Heart left ventricle (tissue), 16 donors: ENCODE measurements at regions not wholly inside any gene's neighbourhood (a gene's known extent, or its start where the extent isn't known, plus 50 kb on each side); places are given as distances from the start of the nearest gene placed in this dataset.

ENCODE experiments used
- ATAC-seq, 4 donors: fragments of 200-7000 bp; cut with Tn5 transposase; one replicate each; pipeline ENCODE4 v1.9.1; 2020 to 2022; ENCODE audit warnings: moderate library complexity in 4 of 4, mild to moderate bottlenecking in 3 of 4, moderate number of reproducible peaks in 1 of 4
- DNase-seq, 5 donors: peaks; one replicate each; pipeline ENCODE4 v3.0.0-alpha.2; 2020
- H3K27ac ChIP-seq, 12 donors: fragments of 200-600 bp; sonication (generic) in 4 of 12; one replicate each; pipeline versions ENCODE4 v1.5.0 to v1.8.0; 2016 to 2022; ENCODE audit warnings: mild to moderate bottlenecking in 2 of 12
- H3K27me3 ChIP-seq, 9 donors: fragments of 200-600 bp; sonication (generic) in 2 of 9; one replicate each; pipeline versions ENCODE4 v1.5.1 to v1.8.0; 2016 to 2022; ENCODE audit warnings: mild to moderate bottlenecking in 3 of 9
- H3K36me3 ChIP-seq, 9 donors: fragments of 200-600 bp; sonication (generic) in 2 of 9; one replicate each; pipeline versions ENCODE4 v1.5.0 to v1.8.0; 2018 to 2022; ENCODE audit warnings: mild to moderate bottlenecking in 2 of 9
- H3K4me1 ChIP-seq, 12 donors: fragments of 200-600 bp; sonication (generic) in 4 of 12; one replicate each; pipeline versions ENCODE4 v1.5.0 to v1.8.0; 2016 to 2022; ENCODE audit warnings: mild to moderate bottlenecking in 3 of 12
- H3K4me3 ChIP-seq, 12 donors: fragments of 200-600 bp; sonication (generic) in 4 of 12; one replicate each; pipeline versions ENCODE4 v1.5.0 to v1.8.0; 2017 to 2022; ENCODE audit warnings: mild to moderate bottlenecking in 9 of 12, moderate library complexity in 4 of 12
- H3K9me3 ChIP-seq, 12 donors: fragments of 200-600 bp; sonication (generic) in 4 of 12; one replicate each; pipeline versions ENCODE4 v1.5.0 to v1.8.0; 2016 to 2022; ENCODE audit warnings: mild to moderate bottlenecking in 1 of 12
- POLR2A ChIP-seq, 2 donors: fragments of 450-650 bp; IDR thresholded peaks; one replicate each; pipeline ENCODE4 v1.6.1; 2017; ENCODE audit warnings: antibody characterized with exemption in 2 of 2, mild to moderate bottlenecking in 2 of 2, moderate library complexity in 2 of 2
- WGBS, 4 donors: extraction: QIAGEN DNeasy Blood & Tissue Kit in 2 of 4; methylation state at CpG; one replicate each; pipeline versions ENCODE4 v1.1.5 to v1.1.7; 2013 to 2018; 5-methylcytosine and 5-hydroxymethylcytosine counted together
- intact Hi-C, 10 donors: fragments of 100-400 bp; cut with DNase I; formaldehyde crosslinking; loops; one replicate each; pipeline versions ENCODE4 v1.11.1 to v1.14.2; 2022
- TF ChIP-seq, protein P1 (sequence below), 12 donors: fragments of 200-600 bp; sonication (generic) in 4 of 12; IDR thresholded peaks; one replicate each; pipeline versions ENCODE4 v1.5.0 to v1.8.0; 2018 to 2022; ENCODE audit warnings: antibody characterized with exemption in 12 of 12, mild to moderate bottlenecking in 5 of 12
- donor health status: ischemic (EF 13 %, LVEDD 7.1; RV severe dilation, severe dysfunction).
- donor health status: healthy with polysubstance abuse.
- donor health status: DM: no; HTN: yes; CAD: no.
- donor health status: DM: no; HTN: no; CAD: no.
- donor health status: ischemic (EF 25% LVEDD 6.9; RV normal size, moderate dysfunction).
- donor health status: ischemic (EF 25% LVEDD 5.7; RV mildly dilated, moderate dysfunction).
- donor health status: healthy.
- donor health status: DM: yes; HTN: yes; CAD: no.
- donor health status: ischemic (EF 35%, LVEDD 5.7; RV mildly dilated, moderate dysfunction).
- donor health status: nonischemic (EF 11% LVEDD 7.7; RV severe dilation, severe dysfunction).
- donor health status: DM: yes; HTN: yes; CAD: no.
- donor health status: PGD.
- donor health status: ischemic (EF 29% LVEDD 5.4; RV normal size, mild dysfunction).
- donor health status: nonischemic (EF 23%, LVEDD 6.1; RV moderate dilation, normal function).

DNA sequence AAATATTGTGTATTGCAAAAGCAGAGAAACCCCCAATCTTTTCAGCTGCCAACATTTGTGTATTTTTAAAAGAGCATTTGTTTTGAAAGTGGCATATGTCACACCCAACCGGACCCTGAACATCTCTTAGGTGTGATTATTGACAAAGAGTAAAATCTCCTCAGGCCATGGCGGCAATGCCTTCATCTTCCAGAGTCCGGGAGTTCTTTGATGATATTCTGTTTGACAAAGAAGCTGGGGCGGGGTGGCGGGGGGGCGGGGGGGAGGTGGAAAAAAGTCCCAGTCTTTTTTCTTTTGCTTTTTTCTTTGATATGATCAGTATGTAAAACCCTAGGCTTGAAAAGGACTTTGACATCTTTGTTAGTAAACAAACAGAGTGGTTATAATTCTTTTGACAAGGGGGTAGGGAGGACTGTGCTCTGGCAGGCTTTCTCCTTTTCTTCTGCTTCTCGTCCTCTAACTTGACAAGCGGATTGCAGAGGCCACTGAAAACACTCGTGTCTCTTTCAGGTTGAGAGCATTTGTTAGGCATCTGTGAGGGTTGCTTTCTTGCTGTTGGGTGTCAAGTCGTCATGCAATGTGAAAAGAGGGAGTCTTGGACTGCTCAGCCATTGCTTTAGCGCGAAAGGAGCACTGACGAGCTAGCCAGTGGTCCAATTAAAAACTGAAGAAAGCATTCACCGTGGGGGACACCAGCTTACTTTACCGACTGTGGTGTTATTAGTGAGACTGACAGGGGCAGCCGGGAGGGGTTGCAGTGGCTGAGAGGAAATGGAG, 243.2 kb downstream of the NSUN3 start:
- intact Hi-C loops: no loop called here
- no peak for DNase-seq
- Histone ChIP-seq H3K36me3 (no peaks in the 10 kb centered on the region), H3K4me1 (peaks cover 0 to 20% (median 6%) of the 10 kb centered on the region in 12 donors), H3K4me3 (no peak overlapping the region), H3K9me3 (no peaks in the 10 kb centered on the region), H3K27ac (peak overlapping the region in 1 of 12 donors; percentile 20), H3K27me3 (no peaks in the 10 kb centered on the region)
- WGBS, 4 donors: 60 to 71% (median 67%) methylated on average over 16 of the region's 16 CpGs
- no peak for TF ChIP-seq POLR2A (IDR thresholded peaks at IDR 0.05)
- TF ChIP-seq, protein P1, sequence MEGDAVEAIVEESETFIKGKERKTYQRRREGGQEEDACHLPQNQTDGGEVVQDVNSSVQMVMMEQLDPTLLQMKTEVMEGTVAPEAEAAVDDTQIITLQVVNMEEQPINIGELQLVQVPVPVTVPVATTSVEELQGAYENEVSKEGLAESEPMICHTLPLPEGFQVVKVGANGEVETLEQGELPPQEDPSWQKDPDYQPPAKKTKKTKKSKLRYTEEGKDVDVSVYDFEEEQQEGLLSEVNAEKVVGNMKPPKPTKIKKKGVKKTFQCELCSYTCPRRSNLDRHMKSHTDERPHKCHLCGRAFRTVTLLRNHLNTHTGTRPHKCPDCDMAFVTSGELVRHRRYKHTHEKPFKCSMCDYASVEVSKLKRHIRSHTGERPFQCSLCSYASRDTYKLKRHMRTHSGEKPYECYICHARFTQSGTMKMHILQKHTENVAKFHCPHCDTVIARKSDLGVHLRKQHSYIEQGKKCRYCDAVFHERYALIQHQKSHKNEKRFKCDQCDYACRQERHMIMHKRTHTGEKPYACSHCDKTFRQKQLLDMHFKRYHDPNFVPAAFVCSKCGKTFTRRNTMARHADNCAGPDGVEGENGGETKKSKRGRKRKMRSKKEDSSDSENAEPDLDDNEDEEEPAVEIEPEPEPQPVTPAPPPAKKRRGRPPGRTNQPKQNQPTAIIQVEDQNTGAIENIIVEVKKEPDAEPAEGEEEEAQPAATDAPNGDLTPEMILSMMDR (IDR thresholded peaks at IDR 0.05): no peak
- no peak for ATAC-seq

DNA sequence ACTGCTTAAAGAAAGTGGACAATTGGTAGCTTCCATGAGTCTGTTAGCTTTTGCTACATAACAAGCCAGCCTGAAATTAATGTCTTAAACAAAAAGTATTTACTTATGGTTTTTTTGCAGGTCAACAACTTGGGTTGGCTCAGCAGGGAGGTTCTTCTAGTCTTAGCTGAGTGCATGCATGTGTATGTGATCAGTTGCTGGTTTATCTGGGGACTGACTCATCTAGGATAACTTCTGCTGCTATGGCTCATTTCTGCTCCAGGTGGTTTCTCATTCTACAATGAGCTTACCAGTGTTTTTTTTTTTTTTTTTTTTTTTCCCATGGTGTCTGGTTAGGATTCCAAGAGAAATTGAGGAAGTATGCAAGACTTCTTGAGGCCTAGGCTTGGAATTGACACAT, 244.7 kb downstream of the NSUN3 start:
- H3K27me3 ChIP-seq: no peaks in the 10 kb centered on the region
- no peak overlapping the region for H3K27ac ChIP-seq
- ATAC-seq (no peak), DNase-seq (no peak)
- no peak overlapping the region for H3K4me3 ChIP-seq
- no peaks in the 10 kb centered on the region for H3K9me3 ChIP-seq
- intact Hi-C loops: no loop called here
- peaks cover 0 to 20% (median 6%) of the 10 kb centered on the region in 12 donors for H3K4me1 ChIP-seq
- H3K36me3 ChIP-seq: no peaks in the 10 kb centered on the region
- TF ChIP-seq, protein P1 (IDR thresholded peaks at IDR 0.05): no peak
- no peak for TF ChIP-seq POLR2A (IDR thresholded peaks at IDR 0.05)

DNA sequence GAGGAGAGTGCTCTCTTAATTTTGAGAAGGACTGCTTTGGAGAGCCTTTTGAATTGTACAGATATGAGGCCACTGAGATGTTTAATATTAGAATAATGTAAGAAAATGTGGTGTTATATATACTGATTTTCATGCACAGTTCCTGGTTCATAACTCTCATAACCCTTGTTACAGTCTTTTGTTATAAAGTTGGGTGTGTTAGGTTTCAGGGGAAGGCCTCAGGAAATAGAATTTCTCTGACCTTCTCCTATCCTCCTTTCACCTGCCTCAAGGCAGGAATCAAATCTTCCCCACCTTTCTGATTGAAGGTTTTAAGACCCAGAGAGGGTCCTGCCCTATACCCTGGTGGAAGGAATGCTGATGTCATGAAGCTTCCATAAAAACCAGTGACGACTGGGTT, 245.9 kb downstream of the NSUN3 start:
- Histone ChIP-seq H3K4me3 (no peak overlapping the region), H3K36me3 (no peaks in the 10 kb centered on the region), H3K27ac (no peak overlapping the region), H3K9me3 (no peaks in the 10 kb centered on the region), H3K27me3 (no peaks in the 10 kb centered on the region), H3K4me1 (peaks cover 0 to 18% (median 5%) of the 10 kb centered on the region in 12 donors)
- TF ChIP-seq, protein P1 (IDR thresholded peaks at IDR 0.05): no peak
- no peak for TF ChIP-seq POLR2A (IDR thresholded peaks at IDR 0.05)
- no peak for DNase-seq
- ATAC-seq: no peak
- intact Hi-C loops: no loop called here
- 67 to 83% (median 72%) methylated on average over 1 of the region's 1 CpG for WGBS, 4 donors

DNA sequence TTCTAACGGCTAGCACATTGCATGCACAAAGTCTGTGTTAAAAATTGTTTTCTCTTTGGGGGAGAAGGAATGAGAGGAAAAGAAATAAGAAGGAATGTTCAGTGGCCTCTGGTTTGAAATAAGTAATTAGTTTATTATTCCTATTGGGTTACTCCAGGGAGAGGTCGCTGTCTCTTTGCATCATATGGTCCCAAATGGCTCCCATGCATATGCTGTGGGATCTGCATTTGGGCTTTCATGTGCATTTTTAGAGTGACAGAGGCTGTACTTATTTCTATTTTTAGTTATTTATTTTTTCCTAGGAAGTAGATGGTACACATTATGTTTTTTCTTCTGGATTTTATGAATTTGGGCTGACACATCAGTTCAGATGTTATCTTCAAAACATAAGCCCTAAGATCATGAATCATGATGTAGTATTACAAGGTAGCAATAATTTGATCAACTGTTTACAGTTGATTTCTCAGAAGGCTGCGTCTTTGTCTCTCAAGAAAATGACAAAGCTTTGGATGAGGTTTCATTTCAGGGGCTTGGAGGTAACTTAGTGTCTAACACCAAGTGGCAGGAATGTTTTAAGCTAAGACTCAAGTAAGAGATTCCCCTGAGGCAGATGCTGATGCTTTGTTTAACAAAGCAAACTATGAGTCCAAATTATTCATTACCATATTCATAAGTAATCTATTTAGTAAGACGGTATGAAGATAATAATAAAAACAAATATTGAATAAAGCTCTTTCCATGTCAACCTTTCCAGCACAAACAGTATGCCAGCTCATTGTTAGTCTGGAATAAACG, 247.7 kb downstream of the NSUN3 start:
- DNase-seq (no peak), ATAC-seq (no peak)
- intact Hi-C loops: no loop called here
- H3K36me3 ChIP-seq: no peaks in the 10 kb centered on the region
- no peak for TF ChIP-seq POLR2A (IDR thresholded peaks at IDR 0.05)
- TF ChIP-seq, protein P1 (IDR thresholded peaks at IDR 0.05): no peak
- peaks cover 0 to under 1% (median 0%) of the 10 kb centered on the region in 12 donors for H3K4me1 ChIP-seq
- H3K27me3 ChIP-seq: no peaks in the 10 kb centered on the region
- H3K9me3 ChIP-seq: no peaks in the 10 kb centered on the region
- peak overlapping the region in 1 of 12 donors; percentile 2 for H3K27ac ChIP-seq
- no peak overlapping the region for H3K4me3 ChIP-seq
- WGBS, 4 donors: 60 to 77% (median 68%) methylated on average over 5 of the region's 5 CpGs
